ENCODE measurements at regions not wholly inside any gene's neighbourhood (a gene's known extent, or its start where the extent isn't known, plus 50 kb on each side); places are given as distances from the start of the nearest gene placed in this dataset.
A peak's percentile ranks its signal among the peaks of the same experiment; 100 is the strongest.

DNA sequence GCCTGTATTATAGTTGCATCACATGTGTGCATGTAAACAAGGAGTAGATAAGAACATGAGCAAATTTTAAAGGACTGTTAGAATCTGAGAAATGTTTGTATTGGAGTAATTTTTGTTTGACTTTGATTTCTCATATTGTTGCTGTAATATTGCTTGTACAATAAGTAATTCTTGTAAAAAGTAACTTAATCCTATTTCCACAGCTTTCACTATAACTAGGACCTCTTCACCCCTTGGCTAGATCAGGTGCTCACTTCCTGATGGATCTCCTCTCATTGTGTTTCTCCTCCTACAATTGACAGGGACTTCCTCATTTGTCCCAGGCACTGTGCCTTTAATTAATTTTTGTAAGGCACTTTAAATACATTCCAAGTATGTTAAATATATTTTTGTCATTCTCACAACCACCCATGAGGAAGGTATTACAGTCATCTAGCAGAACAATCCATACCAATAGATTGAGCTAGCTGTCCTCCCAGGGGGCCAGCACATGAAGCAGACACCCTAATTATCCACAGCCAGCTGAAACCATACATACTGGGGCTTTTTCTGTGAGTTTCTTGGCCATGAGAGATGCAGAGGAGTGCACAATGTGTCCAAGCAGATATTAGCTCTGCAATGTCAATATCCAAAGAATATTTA is 359.5 kb upstream of the ACVR2A start:
- no peaks in the 10 kb centered on the region for H3K27me3 Mint-ChIP-seq (ENCODE audit: low read depth)
- no peak for DNase-seq

More for the DNA sequence above, 359.5 kb upstream of the ACVR2A start:
- Histone ChIP-seq H4K20me1 (ENCODE audit: control insufficient read depth, insufficient read depth, insufficient read length) (no peaks in the 10 kb centered on the region), H2BK12ac (ENCODE audit: insufficient read length, low read depth, low read length) (no peak overlapping the region), H3K79me2 (ENCODE audit: insufficient read depth, low read length) (no peaks in the 10 kb centered on the region), H2BK120ac (ENCODE audit: low read depth, low read length, poor library complexity, severe bottlenecking) (no peak overlapping the region), H3K9me3 (ENCODE audit: control insufficient read depth, low read depth, low read length) (no peaks in the 10 kb centered on the region), H2BK5ac (ENCODE audit: insufficient read length, low read length) (no peak overlapping the region), H4K8ac (replicated peaks; ENCODE audit: insufficient read length, low read depth, low read length) (no peak overlapping the region), H3K27me3 (ENCODE audit: insufficient read depth, low read length) (no peaks in the 10 kb centered on the region), H3K23ac (ENCODE audit: insufficient read length, low read depth, low read length) (no peak overlapping the region), H3K4ac (ENCODE audit: low read depth, low read length) (no peak overlapping the region), H3K18ac (ENCODE audit: insufficient read length, low read depth, low read length) (no peak overlapping the region), H4K5ac (ENCODE audit: insufficient read length, low read depth, low read length) (no peak overlapping the region), H3K4me1 (ENCODE audit: insufficient read depth, low read length) (peaks cover 17% of the 10 kb centered on the region; the same call in 1 of the 2 replicates), H3K79me1 (ENCODE audit: insufficient read depth, low read depth, low read length, poor library complexity, severe bottlenecking) (no peaks in the 10 kb centered on the region), H2BK15ac (ENCODE audit: low read depth, low read length) (no peak overlapping the region), H2AFZ (ENCODE audit: low read length) (no peak overlapping the region), H3K27ac (ENCODE audit: insufficient read length, low read depth, low read length) (no peak overlapping the region), H2BK20ac (ENCODE audit: low read depth, low read length, poor library complexity, severe bottlenecking) (no peak overlapping the region), H3K56ac (ENCODE audit: insufficient read length, low read depth, low read length) (no peak overlapping the region), H3K14ac (ENCODE audit: insufficient read depth, low read length) (no peak overlapping the region), H2AK5ac (ENCODE audit: insufficient read length, low read length) (no peak overlapping the region), H4K91ac (ENCODE audit: insufficient read length, low read depth, low read length) (no peak overlapping the region), H3T11ph (ENCODE audit: low read length) (no peak overlapping the region), H3K4me2 (ENCODE audit: insufficient read depth, insufficient read length, low read length) (peak overlapping the region; percentile 28), H3K23me2 (ENCODE audit: insufficient read length, low read depth, low read length, poor library complexity, severe bottlenecking) (no peaks in the 10 kb centered on the region), H3K9ac (ENCODE audit: extremely low read depth, insufficient read length, low read length) (no peak overlapping the region)
- Mint-ChIP-seq H3K36me3 (ENCODE audit: insufficient read depth in 1 of 3, low read depth in 3 of 3) (no peaks in the 10 kb centered on the region), H3K27ac (peak overlapping the region in 2 of 3 experiments; percentile 6 to 93; a peak in 4 of 7 replicates), H3K4me3 (no peak overlapping the region), H3K9me3 (no peaks in the 10 kb centered on the region), H3K4me1 (peaks cover 40 to 44% of the 10 kb centered on the region in 2 experiments)
- no peak for TF ChIP-seq CTCF (conservative IDR thresholded peaks at IDR 0.05)
